Activated CD4-positive, alpha-beta T cell treated with anti-CD3 and anti-CD28 coated beads for 48 hours (primary cell): ENCODE measurements at regions not wholly inside any gene's neighbourhood (a gene's known extent, or its start where the extent isn't known, plus 50 kb on each side); places are given as distances from the start of the nearest gene placed in this dataset.
"Not testable (repeated sequence)": the region's sequence is repeated elsewhere in the genome, so short reads cannot be mapped to it uniquely, and the experiment has no call there.

Experiments used
- DNase-seq: peaks from one replicate; pipeline ENCODE4 v3.0.0-alpha.2; 2020

DNA sequence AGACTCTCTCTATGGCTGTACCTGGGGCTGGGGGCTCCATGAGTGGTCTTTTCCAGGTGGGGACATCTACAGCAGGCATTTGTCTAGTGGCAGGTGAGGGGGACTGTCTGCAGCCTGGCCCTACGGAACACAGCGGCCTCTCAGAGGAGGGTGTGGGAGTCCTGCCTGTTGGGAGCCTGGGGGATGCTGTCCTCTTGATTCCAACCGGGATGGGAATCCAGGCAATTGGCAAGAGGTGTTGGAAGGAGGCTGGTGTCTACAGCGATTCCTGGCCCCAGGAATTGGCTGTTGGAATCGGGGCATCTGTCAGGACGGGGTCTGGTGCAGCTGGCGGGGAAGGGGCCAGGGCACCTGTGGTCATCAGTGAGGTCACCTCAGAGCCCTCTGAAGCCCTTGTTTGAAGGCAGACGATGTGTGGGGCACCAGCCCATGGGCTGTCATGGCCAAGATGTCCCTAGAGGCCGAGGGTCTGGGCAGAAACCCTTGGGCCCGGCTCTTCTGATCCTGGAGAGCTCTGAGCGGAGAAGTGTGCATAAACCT lies 386.3 kb downstream of the TMEM121 start:
- DNase-seq: no peak

GRCh38 chr14:105913221-105913620 lies 386.8 kb downstream of the TMEM121 start:
- no peak for DNase-seq

- no peak for DNase-seq
Measured at GRCh38 chr14:105913861-105914260, 387.5 kb downstream of the TMEM121 start.

GRCh38 chr14:105914281-105914680 lies 387.9 kb downstream of the TMEM121 start:
- not testable (repeated sequence) for DNase-seq

GRCh38 chr14:105914738-105915385 lies 388.5 kb downstream of the TMEM121 start:
- no peak for DNase-seq

GRCh38 chr14:105915546-105915945 lies 389.2 kb downstream of the TMEM121 start:
- DNase-seq: not testable (repeated sequence)

- DNase-seq: not testable (repeated sequence)
Measured at GRCh38 chr14:105917136-105917932, 391.0 kb downstream of the TMEM121 start.

- no peak for DNase-seq
Measured at GRCh38 chr14:105917933-105918436, 391.6 kb downstream of the TMEM121 start.

DNA sequence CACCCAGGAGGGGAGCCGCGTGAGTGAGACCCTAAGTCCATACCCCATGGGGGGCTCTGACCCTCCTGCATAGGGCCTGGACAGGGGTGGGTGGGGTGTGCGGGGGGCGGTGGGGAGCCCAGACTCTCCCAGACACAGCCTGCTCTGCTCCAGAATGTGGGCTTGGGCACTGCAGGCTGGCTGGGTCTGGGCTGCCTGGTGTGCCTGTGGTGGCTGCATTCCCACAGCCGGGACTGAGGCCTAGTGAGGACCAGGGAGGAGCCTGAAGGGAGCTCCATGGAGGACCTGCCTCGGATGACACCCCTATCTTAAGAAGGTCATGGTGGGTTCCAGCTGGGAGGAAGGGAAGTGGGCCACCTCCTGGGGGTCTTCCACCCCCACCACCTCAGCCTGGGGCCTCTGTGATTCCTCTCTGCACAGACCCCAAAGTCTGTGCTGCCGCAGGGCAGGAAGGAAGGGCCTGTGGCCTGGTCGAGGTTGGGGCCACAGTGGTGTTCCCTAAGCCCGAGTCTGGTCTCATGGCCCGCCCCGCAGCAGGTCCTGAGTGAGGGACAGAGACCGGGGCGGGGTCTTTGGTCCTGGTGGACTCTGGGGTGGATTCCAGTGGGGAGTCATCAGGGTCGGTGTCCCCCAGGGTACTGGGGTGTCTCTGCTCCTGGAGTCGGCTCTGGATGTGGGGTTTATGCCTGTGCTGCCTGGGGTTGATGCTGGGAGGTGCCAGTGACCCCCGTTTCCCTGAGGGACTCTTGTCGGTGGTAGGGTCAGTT lies 392.3 kb downstream of the TMEM121 start:
- DNase-seq: no peak

- no peak for DNase-seq
Measured at GRCh38 chr14:105919458-105920150, 393.2 kb downstream of the TMEM121 start.

DNA sequence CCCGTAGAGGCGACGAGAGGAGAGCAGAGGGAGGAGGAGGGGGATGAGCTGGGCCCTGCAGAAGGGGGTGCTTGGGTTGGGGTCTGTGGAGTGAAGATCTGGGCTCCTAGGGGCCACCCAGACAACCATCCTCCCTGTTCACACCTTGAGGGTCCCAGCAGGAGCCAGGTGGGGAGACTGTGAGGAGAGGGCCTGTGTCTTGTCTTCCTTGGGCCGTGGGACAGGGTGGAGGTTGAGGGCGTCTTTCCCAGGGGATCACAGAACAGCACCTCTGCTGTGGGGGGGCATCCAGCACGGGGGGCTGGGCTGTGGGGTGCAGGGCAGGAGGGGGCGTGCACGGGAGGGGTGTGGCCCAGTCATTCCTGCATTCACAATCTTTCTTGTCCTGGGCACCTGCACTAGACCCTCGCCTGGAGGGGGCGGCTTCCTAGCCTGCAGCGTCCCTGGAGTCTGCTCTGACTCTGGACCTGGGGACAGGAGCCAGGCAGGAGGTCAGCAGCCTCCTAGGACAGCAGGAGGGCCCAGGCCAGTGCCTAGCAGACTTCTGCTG lies 393.8 kb downstream of the TMEM121 start:
- not testable (repeated sequence) for DNase-seq

DNA sequence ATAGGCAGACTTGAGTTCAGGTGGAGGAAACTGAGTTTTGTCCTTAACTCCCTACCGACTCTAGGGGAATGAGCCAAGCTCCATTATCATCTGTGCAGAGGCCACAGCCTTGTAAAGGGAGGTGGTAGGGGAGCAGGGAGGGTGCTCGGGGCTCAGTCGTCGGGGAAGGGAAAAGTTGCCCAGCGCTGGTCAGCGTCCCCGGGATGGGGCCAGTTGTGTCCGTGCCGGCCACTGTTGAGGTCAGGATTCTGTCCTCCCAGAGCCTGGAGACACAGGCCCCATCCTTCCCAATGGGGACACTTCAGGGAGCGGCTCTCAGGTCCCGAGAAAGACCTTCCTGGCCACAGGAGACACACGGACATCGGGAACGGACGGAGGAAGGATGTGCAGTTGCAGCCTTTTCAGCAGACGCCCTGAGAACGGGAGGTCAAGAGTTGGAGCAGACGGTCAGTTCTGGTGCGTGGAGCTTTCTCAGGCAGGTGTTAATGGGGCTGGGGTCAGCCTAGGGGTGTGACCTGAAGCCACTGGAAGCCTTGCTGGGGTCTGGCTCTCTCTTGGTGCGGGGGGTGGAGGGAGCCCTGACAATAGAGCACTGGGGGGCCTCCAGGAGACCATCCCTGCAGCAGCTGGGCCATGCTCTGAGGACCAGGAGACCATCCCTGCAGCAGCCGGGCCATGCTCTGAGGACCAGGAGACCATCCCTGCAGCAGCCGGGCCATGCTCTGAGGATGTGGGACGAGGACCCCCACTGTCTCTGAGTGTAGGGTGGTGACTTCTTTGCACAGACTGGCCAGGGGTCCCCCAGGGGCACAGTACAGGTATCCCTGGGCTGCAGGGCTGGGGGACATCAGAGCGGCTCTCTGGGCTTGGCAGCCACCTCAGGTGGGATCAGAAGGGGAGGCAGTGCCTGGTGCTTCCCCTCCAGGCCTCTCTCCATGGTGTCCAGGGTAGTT lies 394.7 kb downstream of the TMEM121 start:
- not testable (repeated sequence) for DNase-seq

- DNase-seq: not testable (repeated sequence)
Measured at GRCh38 chr14:105921781-105922180, 395.4 kb downstream of the TMEM121 start.

DNA sequence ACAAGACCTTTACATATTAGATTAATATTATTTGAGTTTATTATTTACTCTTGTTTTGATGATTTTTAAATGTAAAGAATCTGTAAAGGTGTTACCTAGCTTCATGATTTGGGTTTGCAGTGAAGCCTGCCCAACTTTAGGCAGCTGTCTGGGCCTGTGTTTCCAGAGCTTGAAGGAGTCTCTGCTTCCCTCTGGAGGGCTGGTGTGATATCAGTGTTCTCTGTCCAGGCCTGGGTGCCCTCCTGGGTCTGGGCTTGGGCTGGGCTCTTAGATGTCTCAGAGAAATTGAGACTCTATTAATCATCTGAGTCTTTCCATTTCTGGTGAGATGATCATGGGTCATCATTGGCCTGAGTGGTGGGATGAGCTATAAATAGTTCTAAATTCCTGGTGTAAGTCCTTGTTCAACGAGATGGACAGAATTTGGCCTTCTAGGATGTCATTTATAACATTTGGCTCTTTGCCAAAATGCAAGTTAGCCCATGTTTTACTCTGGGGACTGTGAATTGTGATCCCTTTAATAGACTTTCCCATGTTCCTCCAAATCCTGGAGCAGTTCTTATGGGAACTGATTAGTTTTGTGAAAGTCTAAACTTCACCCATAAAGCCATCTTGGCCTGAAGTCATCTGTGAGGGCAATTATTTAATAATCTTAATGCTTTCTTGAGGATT lies 397.3 kb downstream of the TMEM121 start:
- not testable (repeated sequence) for DNase-seq

DNA sequence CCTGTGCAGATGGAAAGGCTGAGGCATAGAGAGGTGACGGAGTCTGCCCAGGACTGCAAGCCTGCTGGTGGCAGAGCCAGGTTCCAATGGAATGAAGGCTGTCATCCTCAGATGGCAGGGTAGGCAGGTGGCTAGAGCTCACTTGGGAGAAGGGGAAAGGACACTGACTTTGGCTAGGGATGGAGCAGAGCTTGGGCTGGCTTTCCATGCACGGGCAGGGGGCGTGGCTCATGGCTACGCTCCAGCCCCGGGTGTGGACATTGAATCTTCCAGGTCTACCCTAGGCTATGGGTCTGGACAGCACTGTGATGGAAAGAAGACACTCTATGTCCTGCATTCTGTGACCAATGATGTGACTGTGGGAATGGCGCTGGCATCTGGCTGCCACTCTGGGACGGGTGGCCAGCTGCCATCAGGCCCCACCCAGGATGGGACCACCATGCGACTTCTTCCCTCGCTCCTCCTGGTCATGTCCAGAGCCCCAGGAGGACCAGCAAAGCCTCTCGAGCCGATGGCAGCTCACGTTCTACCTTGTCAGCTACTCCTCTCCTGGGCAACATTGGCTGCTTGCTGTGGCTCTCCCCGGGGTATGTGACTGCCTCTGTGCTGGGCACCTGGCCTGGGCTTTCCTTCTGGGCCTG lies 398.7 kb downstream of the TMEM121 start:
- DNase-seq: no peak

DNA sequence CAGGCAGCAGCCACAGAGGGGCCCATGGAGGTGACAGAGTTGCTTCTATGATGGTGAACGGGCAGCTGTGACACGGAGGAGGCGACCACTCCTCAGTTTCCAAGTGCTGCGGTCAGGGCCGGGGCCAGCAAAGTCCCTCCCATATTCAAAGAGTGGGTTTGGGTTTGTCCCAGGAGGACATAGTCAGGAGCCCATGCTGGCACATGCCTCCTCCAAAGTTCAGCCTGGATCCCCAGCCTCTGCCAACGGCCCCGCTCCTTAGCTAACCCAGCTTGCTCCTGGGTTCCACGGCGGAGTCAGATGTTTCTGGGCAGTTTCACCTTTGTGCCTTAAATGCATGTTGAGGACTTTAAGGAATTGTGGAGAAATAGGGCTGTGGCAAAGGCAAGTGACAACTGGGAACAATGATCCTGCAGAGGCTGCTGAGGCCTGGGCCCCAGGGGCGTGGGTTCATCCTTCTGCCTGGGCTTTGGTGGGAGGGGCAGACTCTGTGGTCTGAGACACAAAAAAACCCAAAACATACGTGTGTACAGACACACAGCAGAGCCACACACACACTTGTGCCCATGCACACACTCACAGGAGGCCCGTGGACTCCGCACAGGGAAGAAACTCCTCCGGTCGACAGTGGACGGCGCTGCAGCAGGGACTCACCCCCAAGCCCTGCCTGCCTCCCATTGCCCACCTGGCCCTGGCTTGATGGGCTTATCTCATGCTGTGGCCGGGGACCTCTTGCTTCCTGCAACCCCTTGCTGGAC lies 399.4 kb downstream of the TMEM121 start:
- DNase-seq: no peak

DNA sequence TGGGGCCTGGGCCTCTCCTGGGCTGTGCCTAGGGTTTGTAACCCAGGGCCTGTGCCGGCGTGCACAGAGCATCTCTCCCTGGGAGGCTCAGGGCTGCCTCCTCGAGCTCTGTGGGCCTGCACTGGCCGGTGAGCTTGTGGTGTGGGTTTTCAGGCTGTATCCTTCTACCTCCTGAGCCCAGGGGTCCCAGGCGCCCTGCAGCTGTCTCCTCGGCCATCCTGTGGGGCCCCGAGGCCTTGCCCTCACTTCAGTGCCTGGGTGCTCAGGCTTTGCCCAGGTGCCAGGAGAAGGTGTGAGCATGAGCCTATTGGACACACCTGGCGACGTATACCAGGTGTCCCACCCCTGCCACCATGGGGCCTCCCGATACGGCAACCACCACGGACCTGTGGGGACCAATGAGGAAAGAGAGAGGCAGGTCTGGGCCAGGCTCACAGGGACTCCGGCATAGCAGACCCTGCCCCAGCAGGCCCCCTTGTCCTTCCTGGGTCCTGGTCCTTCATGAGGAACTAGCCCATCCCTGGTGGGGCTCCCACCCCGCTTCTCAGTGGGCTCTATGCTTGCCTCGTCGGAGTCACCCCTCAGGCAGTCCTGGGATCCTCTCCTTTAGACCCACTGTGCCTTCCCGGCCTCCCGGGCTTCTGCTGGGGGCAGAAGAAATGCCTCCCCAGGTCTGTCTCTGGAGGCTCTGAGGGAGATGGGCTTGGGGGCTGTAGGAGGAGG lies 400.2 kb downstream of the TMEM121 start:
- DNase-seq: no peak
